Osteoblast (primary cell): ENCODE measurements at regions not wholly inside any gene's neighbourhood (a gene's known extent, or its start where the extent isn't known, plus 50 kb on each side); places are given as distances from the start of the nearest gene placed in this dataset.
"Not testable (repeated sequence)": the region's sequence is repeated elsewhere in the genome, so short reads cannot be mapped to it uniquely, and the experiment has no call there.

ENCODE experiments used
- DNase-seq: peaks from one replicate; pipeline ENCODE4 v3.0.0; 2011; ENCODE audit warnings: low spot score, mixed read lengths; ENCODE audit not compliant: insufficient read length; ENCODE audit errors: missing footprints
- H2AFZ ChIP-seq: 2 replicates; pipeline ENCODE4 v1.6.0; 2011; ENCODE audit warnings: mild to moderate bottlenecking, low read length
- H3K27ac ChIP-seq: 2 replicates; pipeline ENCODE4 v1.5.1; 2011; ENCODE audit warnings: mild to moderate bottlenecking, low read depth, low read length, moderate library complexity
- H3K27me3 ChIP-seq: 2 replicates; pipeline ENCODE4 v1.6.0; 2012; ENCODE audit warnings: mild to moderate bottlenecking, control low read depth, inconsistent platforms, low read length, moderate library complexity; ENCODE audit not compliant: insufficient read depth
- H3K36me3 ChIP-seq: 2 replicates; pipeline ENCODE4 v1.5.1; 2011; ENCODE audit warnings: mild to moderate bottlenecking, low read length, control low read depth, moderate library complexity; ENCODE audit not compliant: insufficient read depth
- H3K4me1 ChIP-seq: 2 replicates; pipeline ENCODE4 v1.5.1; 2011; ENCODE audit warnings: mild to moderate bottlenecking, low read length, control low read depth, moderate library complexity; ENCODE audit not compliant: insufficient read depth
- H3K4me2 ChIP-seq: 2 replicates; pipeline ENCODE4 v1.6.0; 2011; ENCODE audit warnings: mild to moderate bottlenecking, low read length; ENCODE audit not compliant: insufficient read depth
- H3K4me3 ChIP-seq: fragments of 200-600 bp; sonication (generic); 3 replicates; pipeline ENCODE4 v1.5.1; 2012; ENCODE audit warnings: mild to moderate bottlenecking, low read length, inconsistent platforms; ENCODE audit not compliant: insufficient read depth
- H3K79me2 ChIP-seq: 2 replicates; pipeline ENCODE4 v1.6.0; 2012; ENCODE audit warnings: mild to moderate bottlenecking, low read length, control low read depth, inconsistent platforms; ENCODE audit not compliant: insufficient read depth
- H3K9me3 ChIP-seq: 2 replicates; pipeline ENCODE4 v1.5.1; 2011; ENCODE audit warnings: low read depth, low read length, control low read depth
- H4K20me1 ChIP-seq: 2 replicates; pipeline ENCODE4 v1.6.0; 2012; ENCODE audit warnings: mild to moderate bottlenecking, low read length, control low read depth; ENCODE audit not compliant: insufficient read depth
- CTCF ChIP-seq: IDR thresholded peaks from 2 replicates; pipeline ENCODE4 v1.5.1; 2011; ENCODE audit warnings: mild to moderate bottlenecking, low read depth, low read length, moderate library complexity; ENCODE audit errors: extremely low read depth

- not testable (repeated sequence) for H3K4me1 ChIP-seq, DNase-seq, H3K4me3 ChIP-seq, H3K79me2 ChIP-seq, H3K9me3 ChIP-seq, H3K27ac ChIP-seq, H3K4me2 ChIP-seq, H4K20me1 ChIP-seq, H2AFZ ChIP-seq, H3K27me3 ChIP-seq, H3K36me3 ChIP-seq
Observed at GRCh38 chr4:82301390-82301789, 72.4 kb downstream of the HNRNPD start.

GRCh38 chr4:82293304-82293703 lies 80.5 kb downstream of the HNRNPD start:
- H3K79me2 ChIP-seq = no peaks in the 10 kb centered on the region
- no peaks in the 10 kb centered on the region for H3K36me3 ChIP-seq
- no peak overlapping the region for H3K27ac ChIP-seq
- no peaks in the 10 kb centered on the region for H3K27me3 ChIP-seq
- no peak overlapping the region for H3K4me2 ChIP-seq
- no peaks in the 10 kb centered on the region for H4K20me1 ChIP-seq
- H3K4me1 ChIP-seq = no peaks in the 10 kb centered on the region
- DNase-seq = no peak
- no peak for TF ChIP-seq CTCF
- no peak overlapping the region for H3K4me3 ChIP-seq
- H2AFZ ChIP-seq = no peak overlapping the region
- H3K9me3 ChIP-seq = no peaks in the 10 kb centered on the region

GRCh38 chr4:82287720-82288119 lies 86.1 kb downstream of the HNRNPD start:
- Histone ChIP-seq H3K36me3 (no peaks in the 10 kb centered on the region), H2AFZ (no peak overlapping the region), H3K4me2 (no peak overlapping the region), H3K9me3 (no peaks in the 10 kb centered on the region), H3K27me3 (no peaks in the 10 kb centered on the region), H3K79me2 (no peaks in the 10 kb centered on the region), H3K27ac (no peak overlapping the region), H4K20me1 (no peaks in the 10 kb centered on the region), H3K4me1 (peaks cover 4% of the 10 kb centered on the region), H3K4me3 (no peak overlapping the region)
- TF ChIP-seq CTCF = no peak
- DNase-seq = no peak

GRCh38 chr4:82284858-82285805 lies 88.7 kb downstream of the HNRNPD start:
- peak; percentile 97 for DNase-seq
- no peaks in the 10 kb centered on the region for H3K27me3 ChIP-seq
- H3K79me2 ChIP-seq = no peaks in the 10 kb centered on the region
- H3K4me1 ChIP-seq = peaks cover 4% of the 10 kb centered on the region
- H4K20me1 ChIP-seq = no peaks in the 10 kb centered on the region
- peak overlapping the region; percentile 71 for H2AFZ ChIP-seq
- H3K27ac ChIP-seq = no peak overlapping the region
- H3K4me3 ChIP-seq = peak overlapping the region; percentile 66
- H3K4me2 ChIP-seq = peak overlapping the region; percentile 79
- peak; percentile 67 for TF ChIP-seq CTCF
- no peaks in the 10 kb centered on the region for H3K36me3 ChIP-seq
- H3K9me3 ChIP-seq = no peaks in the 10 kb centered on the region
